H9 (cell line): ENCODE measurements at regions not wholly inside any gene's neighbourhood (a gene's known extent, or its start where the extent isn't known, plus 50 kb on each side); places are given as distances from the start of the nearest gene placed in this dataset.

Source experiments
- DNase-seq: peaks from one replicate; pipeline ENCODE4 v3.0.0-alpha.2; 2017
- H2AFZ ChIP-seq: one replicate; pipeline ENCODE4 v1.6.1; 2013; ENCODE audit warnings: mild to moderate bottlenecking, low read length, control low read depth, moderate library complexity
- H2AK5ac ChIP-seq: 2 replicates; pipeline ENCODE4 v1.6.1; 2013; ENCODE audit warnings: low read length, control low read depth, mixed read lengths; ENCODE audit not compliant: insufficient read length
- H2BK120ac ChIP-seq: one replicate; pipeline ENCODE4 v1.6.1; 2013; ENCODE audit warnings: low read depth, mild to moderate bottlenecking, low read length, control low read depth, inconsistent platforms; ENCODE audit not compliant: poor library complexity, severe bottlenecking
- H2BK12ac ChIP-seq: 2 replicates; pipeline ENCODE4 v1.6.1; 2013; ENCODE audit warnings: low read length, control low read depth, mixed read lengths, low read depth; ENCODE audit not compliant: insufficient read length
- H2BK15ac ChIP-seq: 2 replicates; pipeline ENCODE4 v1.6.1; 2013; ENCODE audit warnings: low read depth, low read length, control low read depth
- H2BK20ac ChIP-seq: one replicate; pipeline ENCODE4 v1.6.1; 2013; ENCODE audit warnings: low read depth, mild to moderate bottlenecking, low read length, control low read depth, inconsistent platforms; ENCODE audit not compliant: poor library complexity, severe bottlenecking
- H2BK5ac ChIP-seq: 2 replicates; pipeline ENCODE4 v1.6.1; 2013; ENCODE audit warnings: low read length, control low read depth, mixed read lengths; ENCODE audit not compliant: insufficient read length
- H3K14ac ChIP-seq: 2 replicates; pipeline ENCODE4 v1.6.1; 2013; ENCODE audit warnings: low read length, control low read depth; ENCODE audit not compliant: insufficient read depth
- H3K18ac ChIP-seq: 2 replicates; pipeline ENCODE4 v1.6.1; 2013; ENCODE audit warnings: low read depth, mild to moderate bottlenecking, mixed read lengths, low read length, control low read depth; ENCODE audit not compliant: insufficient read length
- H3K23ac ChIP-seq: 2 replicates; pipeline ENCODE4 v1.6.1; 2013; ENCODE audit warnings: low read length, control low read depth, mixed read lengths, low read depth; ENCODE audit not compliant: insufficient read length
- H3K23me2 ChIP-seq: 2 replicates; pipeline ENCODE4 v1.6.1; 2013; ENCODE audit warnings: low read depth, mild to moderate bottlenecking, mixed read lengths, low read length, control low read depth; ENCODE audit not compliant: insufficient read length, poor library complexity, severe bottlenecking
- H3K27ac ChIP-seq: 2 replicates; pipeline ENCODE4 v1.5.1; 2013; ENCODE audit warnings: low read length, control low read depth, mixed read lengths, low read depth; ENCODE audit not compliant: insufficient read length
- H3K27me3 ChIP-seq: 2 replicates; pipeline ENCODE4 v1.6.1; 2013; ENCODE audit warnings: low read length, control low read depth, inconsistent platforms; ENCODE audit not compliant: insufficient read depth
- H3K4ac ChIP-seq: 2 replicates; pipeline ENCODE4 v1.6.1; 2013; ENCODE audit warnings: low read depth, mild to moderate bottlenecking, control low read depth, inconsistent platforms, low read length, moderate library complexity
- H3K4me1 ChIP-seq: 2 replicates; pipeline ENCODE4 v1.6.1; 2013; ENCODE audit warnings: low read length, control low read depth, inconsistent platforms; ENCODE audit not compliant: insufficient read depth
- H3K4me2 ChIP-seq: 2 replicates; pipeline ENCODE4 v1.6.1; 2013; ENCODE audit warnings: low read length, control low read depth, mixed read lengths; ENCODE audit not compliant: insufficient read length, insufficient read depth
- H3K56ac ChIP-seq: 2 replicates; pipeline ENCODE4 v1.6.1; 2013; ENCODE audit warnings: low read depth, mild to moderate bottlenecking, mixed read lengths, low read length, control low read depth; ENCODE audit not compliant: insufficient read length
- H3K79me1 ChIP-seq: 2 replicates; pipeline ENCODE4 v1.6.1; 2013; ENCODE audit warnings: low read depth, mild to moderate bottlenecking, moderate library complexity, low read length, control low read depth, inconsistent platforms; ENCODE audit not compliant: insufficient read depth, poor library complexity, severe bottlenecking
- H3K79me2 ChIP-seq: 2 replicates; pipeline ENCODE4 v1.6.1; 2013; ENCODE audit warnings: low read length, control low read depth, inconsistent platforms; ENCODE audit not compliant: insufficient read depth
- H3K9ac ChIP-seq: 2 replicates; pipeline ENCODE4 v1.6.1; 2013; ENCODE audit warnings: low read length, control low read depth, mixed read lengths; ENCODE audit not compliant: insufficient read length; ENCODE audit errors: extremely low read depth
- H3K9me3 ChIP-seq: one replicate; pipeline ENCODE4 v1.6.1; 2013; ENCODE audit warnings: low read depth, low read length, inconsistent platforms; ENCODE audit not compliant: control insufficient read depth
- H3T11ph ChIP-seq: one replicate; pipeline ENCODE4 v1.6.1; 2013; ENCODE audit warnings: mild to moderate bottlenecking, low read length, control low read depth, inconsistent platforms
- H4K20me1 ChIP-seq: one replicate; pipeline ENCODE4 v1.6.1; 2013; ENCODE audit not compliant: control insufficient read depth, insufficient read length, insufficient read depth
- H4K5ac ChIP-seq: 2 replicates; pipeline ENCODE4 v1.6.1; 2013; ENCODE audit warnings: low read depth, mild to moderate bottlenecking, mixed read lengths, low read length, control low read depth; ENCODE audit not compliant: insufficient read length
- H4K8ac ChIP-seq: replicated peaks from 2 replicates; pipeline ENCODE4 v1.6.1; 2013; ENCODE audit warnings: low read length, control low read depth, mixed read lengths, low read depth; ENCODE audit not compliant: insufficient read length
- H4K91ac ChIP-seq: 2 replicates; pipeline ENCODE4 v1.6.1; 2013; ENCODE audit warnings: low read depth, mild to moderate bottlenecking, moderate library complexity, mixed read lengths, low read length, control low read depth; ENCODE audit not compliant: insufficient read length
- H3K27ac Mint-ChIP-seq, 3 experiments: 2 replicates in 2 of 3; 3 replicates in 1 of 3; pipeline ENCODE4 v1.8.0; 2020 to 2021; ENCODE audit warnings: mixed read lengths in 3 of 3, mild to moderate bottlenecking in 1 of 3, moderate library complexity in 1 of 3
- H3K27me3 Mint-ChIP-seq: 2 replicates; pipeline ENCODE4 v1.8.0; 2021; ENCODE audit warnings: low read depth, mild to moderate bottlenecking, moderate library complexity, mixed read lengths
- H3K36me3 Mint-ChIP-seq, 3 experiments: 2 replicates in 2 of 3; 3 replicates in 1 of 3; pipeline ENCODE4 v1.8.0; 2020 to 2021; ENCODE audit warnings: low read depth in 3 of 3, mixed read lengths in 3 of 3; ENCODE audit not compliant: insufficient read depth in 1 of 3
- H3K4me1 Mint-ChIP-seq, 2 experiments: 2 replicates each; pipeline ENCODE4 v1.8.0; 2020; ENCODE audit warnings: mixed read lengths in 2 of 2
- H3K4me3 Mint-ChIP-seq, 2 experiments: 2 replicates in 1 of 2; 3 replicates in 1 of 2; pipeline ENCODE4 v1.8.0; 2020 to 2021; ENCODE audit warnings: mild to moderate bottlenecking in 2 of 2, mixed read lengths in 2 of 2, moderate library complexity in 1 of 2
- H3K9me3 Mint-ChIP-seq, 2 experiments: 2 replicates in 1 of 2; 3 replicates in 1 of 2; pipeline ENCODE4 v1.8.0; 2020; ENCODE audit warnings: mild to moderate bottlenecking in 2 of 2, mixed read lengths in 2 of 2, moderate library complexity in 1 of 2
- CTCF ChIP-seq: fragments of 200-600 bp; sonication (generic); conservative IDR thresholded peaks from 3 replicates; pipeline ENCODE4 v1.8.0; 2021; ENCODE audit warnings: antibody characterized with exemption, mild to moderate bottlenecking
- WGBS: extraction: QIAGEN DNeasy Blood & Tissue Kit; methylation state at CpG from one replicate; pipeline ENCODE4 v1.1.7; 2013; ENCODE audit warnings: missing lambda C conversion rate, low lambda C conversion rate, mixed read lengths; ENCODE audit not compliant: insufficient read length; ENCODE audit errors: extremely low coverage; 5-methylcytosine and 5-hydroxymethylcytosine counted together

DNA sequence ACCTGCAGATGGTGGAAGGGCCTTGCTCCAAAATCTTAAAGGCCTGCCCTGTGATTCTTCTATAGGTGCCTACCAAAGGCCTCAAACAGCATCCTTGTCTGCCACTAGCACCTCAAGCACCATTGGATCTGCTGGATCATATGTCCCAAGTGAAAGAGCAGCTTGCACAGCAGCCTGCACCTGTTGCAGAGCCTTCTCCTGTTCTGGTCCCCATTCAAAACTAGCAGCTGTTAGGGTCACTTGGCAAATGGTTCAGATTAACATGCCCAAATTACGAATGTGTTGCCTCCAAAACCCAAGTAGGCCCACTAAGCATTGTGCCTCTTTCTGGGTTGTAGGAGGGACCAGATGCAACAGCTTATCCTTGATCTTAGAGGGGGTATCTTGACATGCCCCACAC lies 99.6 kb upstream of the F13A1 start:
- Histone ChIP-seq H4K5ac (no peak overlapping the region), H2BK5ac (no peak overlapping the region), H3K23me2 (no peaks in the 10 kb centered on the region), H4K91ac (no peak overlapping the region), H2BK12ac (no peak overlapping the region), H3K4me1 (no peaks in the 10 kb centered on the region), H3T11ph (no peak overlapping the region), H3K4me2 (no peak overlapping the region), H2BK20ac (no peak overlapping the region), H3K18ac (no peak overlapping the region), H2BK120ac (no peak overlapping the region), H4K20me1 (no peaks in the 10 kb centered on the region), H4K8ac (no peak overlapping the region), H3K9me3 (no peaks in the 10 kb centered on the region), H3K14ac (no peak overlapping the region), H2AFZ (no peak overlapping the region), H3K79me1 (no peaks in the 10 kb centered on the region), H2AK5ac (no peak overlapping the region), H3K27ac (no peak overlapping the region), H3K27me3 (no peaks in the 10 kb centered on the region), H3K4ac (no peak overlapping the region), H3K23ac (no peak overlapping the region), H3K56ac (no peak overlapping the region), H3K79me2 (no peaks in the 10 kb centered on the region), H3K9ac (no peak overlapping the region), H2BK15ac (no peak overlapping the region)
- H3K36me3 Mint-ChIP-seq = no peaks in the 10 kb centered on the region
- no peaks in the 10 kb centered on the region for H3K9me3 Mint-ChIP-seq
- H3K4me1 Mint-ChIP-seq = no peaks in the 10 kb centered on the region
- no peak for DNase-seq
- H3K4me3 Mint-ChIP-seq = no peak overlapping the region
- H3K27ac Mint-ChIP-seq = no peak overlapping the region
- TF ChIP-seq CTCF = no peak
- H3K27me3 Mint-ChIP-seq = peaks cover 5% of the 10 kb centered on the region; the same call in 1 of the 2 replicates
- no CpG with 5 or more reads among the region's 1 CpG for WGBS
